Colonic mucosa (tissue), 4 donors: ENCODE measurements at regions not wholly inside any gene's neighbourhood (a gene's known extent, or its start where the extent isn't known, plus 50 kb on each side); places are given as distances from the start of the nearest gene placed in this dataset.

Experiments
- DNase-seq: peaks from one replicate; pipeline ENCODE4 v3.0.0-alpha.2; 2020
- H3K27ac ChIP-seq: fragments of 200-600 bp; one replicate; pipeline ENCODE4 v1.8.0; 2021
- H3K27me3 ChIP-seq: fragments of 200-600 bp; one replicate; pipeline ENCODE4 v1.8.0; 2021
- H3K36me3 ChIP-seq: fragments of 200-600 bp; one replicate; pipeline ENCODE4 v1.8.0; 2021
- H3K4me1 ChIP-seq: fragments of 200-600 bp; one replicate; pipeline ENCODE4 v1.8.0; 2021; ENCODE audit warnings: mild to moderate bottlenecking
- H3K4me3 ChIP-seq: fragments of 200-600 bp; one replicate; pipeline ENCODE4 v1.8.0; 2021
- H3K9ac ChIP-seq, 2 donors: one replicate each; pipeline ENCODE4 v1.7.0; 2013; ENCODE audit warnings: control low read depth in 2 of 2, low read depth in 2 of 2, low read length in 2 of 2
- H3K9me3 ChIP-seq: fragments of 200-600 bp; one replicate; pipeline ENCODE4 v1.8.0; 2021
- CTCF ChIP-seq: fragments of 200-600 bp; IDR thresholded peaks from one replicate; pipeline ENCODE4 v1.8.0; 2022; ENCODE audit warnings: antibody characterized with exemption, mild to moderate bottlenecking
- intact Hi-C: fragments of 100-400 bp; cut with DNase I; formaldehyde crosslinking; loops from one replicate; pipeline ENCODE4 v1.14.1; 2022
- donor health status: healthy.
- donor health status: DM: no; HTN: no; CAD: no.
- donor health status: DM: no; HTN: no; CAD: no.

- H3K9me3 ChIP-seq = no peaks in the 10 kb centered on the region
- TF ChIP-seq CTCF = no peak
- no peak for DNase-seq
- H3K9ac ChIP-seq = no peak overlapping the region
- no peak overlapping the region for H3K27ac ChIP-seq
- no peak overlapping the region for H3K4me3 ChIP-seq
- no peaks in the 10 kb centered on the region for H3K36me3 ChIP-seq
- no peaks in the 10 kb centered on the region for H3K4me1 ChIP-seq
- intact Hi-C loops = no loop called here
- no peaks in the 10 kb centered on the region for H3K27me3 ChIP-seq
Observed at GRCh38 chr7:106572394-106573124, 88.4 kb downstream of the CCDC71L start.

GRCh38 chr7:106571563-106571962 lies 89.4 kb downstream of the CCDC71L start:
- no peak overlapping the region for H3K4me3 ChIP-seq
- no peaks in the 10 kb centered on the region for H3K36me3 ChIP-seq
- H3K9me3 ChIP-seq = no peaks in the 10 kb centered on the region
- no peaks in the 10 kb centered on the region for H3K27me3 ChIP-seq
- no peaks in the 10 kb centered on the region for H3K4me1 ChIP-seq
- no peak for TF ChIP-seq CTCF
- intact Hi-C loops = no loop called here
- DNase-seq = no peak
- H3K27ac ChIP-seq = no peak overlapping the region
- H3K9ac ChIP-seq = no peak overlapping the region

GRCh38 chr7:106570948-106571418 lies 90.0 kb downstream of the CCDC71L start:
- Histone ChIP-seq H3K36me3 (no peaks in the 10 kb centered on the region), H3K9me3 (no peaks in the 10 kb centered on the region), H3K4me3 (no peak overlapping the region), H3K27ac (no peak overlapping the region), H3K4me1 (no peaks in the 10 kb centered on the region), H3K27me3 (no peaks in the 10 kb centered on the region), H3K9ac (no peak overlapping the region)
- intact Hi-C loops = no loop called here
- TF ChIP-seq CTCF = no peak
- DNase-seq = no peak

GRCh38 chr7:106570146-106570545 lies 90.8 kb downstream of the CCDC71L start:
- no peaks in the 10 kb centered on the region for H3K4me1 ChIP-seq
- TF ChIP-seq CTCF = no peak
- no peak overlapping the region for H3K27ac ChIP-seq
- H3K9ac ChIP-seq = no peak overlapping the region
- no peaks in the 10 kb centered on the region for H3K27me3 ChIP-seq
- intact Hi-C loops = no loop called here
- no peaks in the 10 kb centered on the region for H3K36me3 ChIP-seq
- no peak overlapping the region for H3K4me3 ChIP-seq
- DNase-seq = no peak
- no peaks in the 10 kb centered on the region for H3K9me3 ChIP-seq

- no peak for DNase-seq
- no peak overlapping the region for H3K4me3 ChIP-seq
- H3K36me3 ChIP-seq = no peaks in the 10 kb centered on the region
- no peaks in the 10 kb centered on the region for H3K27me3 ChIP-seq
- H3K27ac ChIP-seq = no peak overlapping the region
- intact Hi-C loops = no loop called here
- TF ChIP-seq CTCF = no peak
- H3K9me3 ChIP-seq = no peaks in the 10 kb centered on the region
- H3K4me1 ChIP-seq = no peaks in the 10 kb centered on the region
- no peak overlapping the region for H3K9ac ChIP-seq
Observed at GRCh38 chr7:106569500-106569929, 91.4 kb downstream of the CCDC71L start.
